PC-9 (cell line): ENCODE measurements at regions not wholly inside any gene's neighbourhood (a gene's known extent, or its start where the extent isn't known, plus 50 kb on each side); places are given as distances from the start of the nearest gene placed in this dataset.
"Not testable (repeated sequence)": the region's sequence is repeated elsewhere in the genome, so short reads cannot be mapped to it uniquely, and the experiment has no call there.

Experiments
- BruUV-seq: library from RNA; stranded (reverse); fragments of 400-500 nt; replicated peaks from 2 replicates; lab custom pipeline; 2021; lab: Mats Ljungman, UMichigan
- CTCF ChIA-PET: fragments of 300-600 bp; sonication (Branson Sonifier 250); formaldehyde crosslinking; loops from one replicate; lab custom pipeline; 2022; ENCODE audit warnings: antibody characterized with exemption; lab: Charles Lee
- POLR2A ChIA-PET: fragments of 300-600 bp; sonication (Branson Sonifier 250); formaldehyde crosslinking; loops from one replicate; lab custom pipeline; 2022; ENCODE audit warnings: antibody characterized with exemption; ENCODE audit not compliant: unreplicated experiment; lab: Charles Lee
- DNase-seq, 2 experiments: peaks; one replicate each; pipeline versions ENCODE4 v3.0.0 to v3.0.0-alpha.2; 2015 to 2022; ENCODE audit warnings: mixed read lengths in 1 of 2
- H2AFZ ChIP-seq: fragments of 200-600 bp; sonication (generic); 2 replicates; pipeline ENCODE4 v1.8.1; 2017; ENCODE audit warnings: antibody characterized with exemption
- H3F3A ChIP-seq: fragments of 200-600 bp; sonication (generic); 2 replicates; pipeline ENCODE4 v1.8.1; 2017; ENCODE audit warnings: antibody characterized with exemption, mild to moderate bottlenecking, low read depth; ENCODE audit not compliant: insufficient read depth
- H3K27ac ChIP-seq: fragments of 200-600 bp; sonication (generic); 2 replicates; pipeline ENCODE4 v1.6.1; 2016; ENCODE audit warnings: mixed run types
- H3K27me3 ChIP-seq: fragments of 200-600 bp; sonication (generic); 2 replicates; pipeline ENCODE4 v1.6.1; 2016; ENCODE audit warnings: low read depth, mixed run types; ENCODE audit not compliant: insufficient read depth
- H3K36me3 ChIP-seq: fragments of 200-600 bp; sonication (generic); 2 replicates; pipeline ENCODE4 v1.6.1; 2016; ENCODE audit warnings: low read depth, mixed run types
- H3K4me1 ChIP-seq: fragments of 200-600 bp; sonication (generic); replicated peaks from 2 replicates; pipeline ENCODE4 v1.6.1; 2016; ENCODE audit warnings: mixed run types; ENCODE audit not compliant: insufficient read depth
- H3K4me2 ChIP-seq: fragments of 200-600 bp; sonication (generic); 2 replicates; pipeline ENCODE4 v1.6.1; 2017; ENCODE audit warnings: mixed run types
- H3K4me3 ChIP-seq: fragments of 200-600 bp; sonication (generic); 2 replicates; pipeline ENCODE4 v1.6.1; 2016; ENCODE audit warnings: mixed run types
- H3K79me2 ChIP-seq: fragments of 200-600 bp; sonication (generic); 2 replicates; pipeline ENCODE4 v1.6.1; 2017; ENCODE audit warnings: low read depth, mixed run types
- H3K9me2 ChIP-seq: fragments of 200-600 bp; sonication (generic); 2 replicates; pipeline ENCODE4 v1.8.1; 2017; ENCODE audit warnings: mild to moderate bottlenecking; ENCODE audit not compliant: insufficient read depth
- H3K9me3 ChIP-seq: fragments of 200-600 bp; sonication (generic); 2 replicates; pipeline ENCODE4 v1.8.1; 2016; ENCODE audit warnings: low read depth; ENCODE audit not compliant: insufficient read depth
- H4K20me1 ChIP-seq: fragments of 200-600 bp; sonication (generic); 2 replicates; pipeline ENCODE4 v1.8.1; 2017; ENCODE audit not compliant: insufficient read depth
- intact Hi-C: fragments of 100-400 bp; cut with micrococcal nuclease; formaldehyde crosslinking; loops from one replicate; pipeline ENCODE4 v1.10.0; 2022; ENCODE audit not compliant: unreplicated experiment

DNA sequence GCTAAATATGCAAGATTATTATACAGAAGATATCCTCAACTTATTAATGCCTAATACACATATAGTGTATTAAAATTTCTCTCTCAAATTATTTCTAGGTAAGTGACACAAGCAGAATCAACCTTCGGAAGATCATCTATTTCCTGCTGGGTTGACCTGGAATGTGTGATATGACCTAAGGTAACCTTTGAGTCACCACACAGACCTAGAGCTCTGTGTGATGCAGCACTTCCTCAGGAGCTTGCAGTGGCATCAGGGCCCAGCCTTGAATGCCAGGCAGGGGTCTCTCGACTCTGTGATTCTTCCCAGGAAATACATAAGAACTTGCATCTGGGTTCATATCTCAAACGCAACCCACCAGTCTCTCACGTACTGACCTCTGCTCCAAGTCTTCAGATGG is 385.3 kb downstream of the RPIA start:
- H3K9me3 ChIP-seq, H3K27ac ChIP-seq, H3F3A ChIP-seq, intact Hi-C loops, BruUV-seq, H3K4me3 ChIP-seq, H3K4me2 ChIP-seq, H2AFZ ChIP-seq, H4K20me1 ChIP-seq, H3K4me1 ChIP-seq, H3K9me2 ChIP-seq, CTCF ChIA-PET, H3K36me3 ChIP-seq, POLR2A ChIA-PET, H3K79me2 ChIP-seq, H3K27me3 ChIP-seq: not testable (repeated sequence)
- peak in 1 of 2 experiments; percentile 40 for DNase-seq

DNA sequence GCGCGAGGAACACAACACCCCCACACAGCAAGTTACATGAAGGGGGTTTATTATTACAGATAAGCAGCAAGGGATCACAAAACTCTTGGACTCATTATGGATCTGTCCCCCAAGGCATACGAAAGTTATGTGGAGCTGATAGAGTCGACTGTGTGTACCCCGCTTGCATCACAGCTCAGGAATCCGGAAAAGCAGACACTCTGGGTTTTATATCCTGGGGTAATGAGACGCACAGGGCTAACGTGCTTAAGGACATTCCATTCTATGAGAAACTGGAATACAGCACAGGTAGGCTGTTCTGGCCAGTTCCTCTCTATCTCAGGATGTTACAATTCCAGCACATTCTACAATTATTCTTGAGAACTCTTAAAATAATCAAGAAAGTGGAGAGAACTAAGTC is 401.4 kb downstream of the RPIA start:
- H3K27me3 ChIP-seq, H3K27ac ChIP-seq, H3K36me3 ChIP-seq, H3K9me2 ChIP-seq, CTCF ChIA-PET, H3K79me2 ChIP-seq, H3K9me3 ChIP-seq, H3K4me2 ChIP-seq, BruUV-seq, POLR2A ChIA-PET, H3K4me3 ChIP-seq, H4K20me1 ChIP-seq, H3F3A ChIP-seq, H2AFZ ChIP-seq, intact Hi-C loops, H3K4me1 ChIP-seq: not testable (repeated sequence)
- DNase-seq, result peak in 1 of 2 experiments; percentile 66

GRCh38 chr2:89095060-89095459 is 403.6 kb downstream of the RPIA start:
- DNase-seq, intact Hi-C loops, H3K27me3 ChIP-seq, H3K4me2 ChIP-seq, H3F3A ChIP-seq, POLR2A ChIA-PET, H3K4me3 ChIP-seq, H4K20me1 ChIP-seq, CTCF ChIA-PET, H3K36me3 ChIP-seq, H3K9me2 ChIP-seq, H2AFZ ChIP-seq, H3K9me3 ChIP-seq, BruUV-seq, H3K4me1 ChIP-seq, H3K27ac ChIP-seq, H3K79me2 ChIP-seq: not testable (repeated sequence)

DNA sequence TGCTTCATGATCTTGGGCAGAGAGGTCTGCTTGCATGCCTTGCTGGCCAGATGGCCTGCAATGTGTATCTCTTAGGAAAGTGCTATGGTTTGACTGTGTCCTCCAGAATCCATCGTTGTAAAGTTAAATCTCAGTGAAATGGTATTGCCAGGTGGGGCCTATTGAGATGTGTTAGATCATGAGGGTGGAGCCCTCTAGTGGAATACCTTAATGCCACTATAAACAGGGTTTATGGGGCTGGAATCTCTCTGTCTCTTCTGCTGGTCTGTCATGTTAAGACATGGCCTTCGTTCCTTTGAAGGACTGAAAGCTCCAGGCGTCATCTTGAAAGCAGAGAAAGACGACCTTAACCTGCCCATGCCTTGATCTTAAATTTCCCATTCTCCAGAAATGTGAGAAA is 411.1 kb downstream of the RPIA start:
- POLR2A ChIA-PET, H3K36me3 ChIP-seq, DNase-seq, CTCF ChIA-PET, H2AFZ ChIP-seq, H4K20me1 ChIP-seq, H3K9me3 ChIP-seq, H3K27ac ChIP-seq, H3K79me2 ChIP-seq, intact Hi-C loops, H3K4me3 ChIP-seq, H3K9me2 ChIP-seq, H3F3A ChIP-seq, BruUV-seq, H3K4me1 ChIP-seq, H3K27me3 ChIP-seq, H3K4me2 ChIP-seq: not testable (repeated sequence)

- DNase-seq, H3K4me2 ChIP-seq, BruUV-seq, H3K9me3 ChIP-seq, H3K9me2 ChIP-seq, H3F3A ChIP-seq, H2AFZ ChIP-seq, H3K79me2 ChIP-seq, intact Hi-C loops, H3K27me3 ChIP-seq, H3K36me3 ChIP-seq, H3K4me1 ChIP-seq, H3K27ac ChIP-seq, H4K20me1 ChIP-seq, H3K4me3 ChIP-seq, CTCF ChIA-PET, POLR2A ChIA-PET: not testable (repeated sequence)
These were observed 415.0 kb downstream of the RPIA start for GRCh38 chr2:89106369-89107019.
